Mesenchymal stem cell (in vitro differentiated cells and primary cell): ENCODE measurements at regions not wholly inside any gene's neighbourhood (a gene's known extent, or its start where the extent isn't known, plus 50 kb on each side); places are given as distances from the start of the nearest gene placed in this dataset.
A peak's percentile ranks its signal among the peaks of the same experiment; 100 is the strongest.

Experiments
- DNase-seq: peaks from one replicate; pipeline ENCODE4 v3.0.0-alpha.2; 2013
- H2AFZ ChIP-seq: one replicate; pipeline ENCODE4 v1.6.1; 2013; ENCODE audit warnings: low read depth, mild to moderate bottlenecking, control low read depth, inconsistent platforms, low read length, moderate library complexity
- H2AK5ac ChIP-seq: 2 replicates; pipeline ENCODE4 v1.6.1; 2013; ENCODE audit warnings: low read length, moderate library complexity, mild to moderate bottlenecking, inconsistent platforms; ENCODE audit not compliant: severe bottlenecking
- H2BK120ac ChIP-seq: one replicate; pipeline ENCODE4 v1.6.1; 2013; ENCODE audit warnings: low read depth, mild to moderate bottlenecking, inconsistent platforms, low read length, moderate library complexity
- H2BK12ac ChIP-seq, 2 experiments: one replicate each; pipeline ENCODE4 v1.6.1; 2013; ENCODE audit warnings: inconsistent platforms in 2 of 2, low read length in 2 of 2, mild to moderate bottlenecking in 2 of 2, moderate library complexity in 2 of 2, control low read depth in 1 of 2
- H2BK15ac ChIP-seq: one replicate; pipeline ENCODE4 v1.6.1; 2013; ENCODE audit warnings: mild to moderate bottlenecking, low read depth, inconsistent platforms; ENCODE audit not compliant: poor library complexity, severe bottlenecking
- H2BK5ac ChIP-seq: 2 replicates; pipeline ENCODE4 v1.6.1; 2013; ENCODE audit warnings: low read depth, mild to moderate bottlenecking, low read length, control low read depth, inconsistent platforms; ENCODE audit not compliant: poor library complexity, severe bottlenecking
- H3K14ac ChIP-seq, 2 experiments: one replicate each; pipeline ENCODE4 v1.6.1; 2013; ENCODE audit warnings: inconsistent platforms in 2 of 2, low read length in 2 of 2, control low read depth in 1 of 2, mild to moderate bottlenecking in 1 of 2, moderate library complexity in 1 of 2
- H3K18ac ChIP-seq, 2 experiments: one replicate each; pipeline ENCODE4 v1.6.1; 2013; ENCODE audit warnings: inconsistent platforms in 2 of 2, low read length in 2 of 2, control low read depth in 1 of 2, low read depth in 1 of 2, mild to moderate bottlenecking in 1 of 2
- H3K23ac ChIP-seq, 2 experiments: one replicate each; pipeline ENCODE4 v1.6.1; 2013; ENCODE audit warnings: inconsistent platforms in 2 of 2, low read length in 2 of 2, mild to moderate bottlenecking in 2 of 2, moderate library complexity in 2 of 2, control low read depth in 1 of 2
- H3K27ac ChIP-seq: 2 replicates; pipeline ENCODE4 v1.5.1; 2013; ENCODE audit warnings: mild to moderate bottlenecking, moderate library complexity, low read length, control low read depth, inconsistent platforms; ENCODE audit not compliant: poor library complexity, severe bottlenecking
- H3K27me3 ChIP-seq, 2 experiments: 2 replicates each; pipeline versions ENCODE4 v1.6.1 to v1.7.0; 2013; ENCODE audit warnings: low read length in 2 of 2, mild to moderate bottlenecking in 2 of 2, moderate library complexity in 2 of 2, control low read depth in 1 of 2, inconsistent platforms in 1 of 2; ENCODE audit not compliant: control insufficient read depth in 1 of 2, insufficient read depth in 1 of 2
- H3K36me3 ChIP-seq, 2 experiments: 2 replicates each; pipeline versions ENCODE4 v1.6.1 to v1.7.0; 2013; ENCODE audit warnings: low read length in 2 of 2, control low read depth in 1 of 2, inconsistent platforms in 1 of 2, low read depth in 1 of 2, mild to moderate bottlenecking in 1 of 2; ENCODE audit not compliant: insufficient read depth in 2 of 2, control insufficient read depth in 1 of 2
- H3K4ac ChIP-seq, 2 experiments: one replicate each; pipeline ENCODE4 v1.6.1; 2013; ENCODE audit warnings: inconsistent platforms in 2 of 2, low read length in 2 of 2, mild to moderate bottlenecking in 2 of 2, moderate library complexity in 2 of 2, control low read depth in 1 of 2, low read depth in 1 of 2
- H3K4me1 ChIP-seq: 2 replicates; pipeline ENCODE4 v1.6.1; 2013; ENCODE audit warnings: low read depth, low read length, control low read depth; ENCODE audit not compliant: control insufficient read depth, insufficient read depth
- H3K4me2 ChIP-seq: 2 replicates; pipeline ENCODE4 v1.6.1; 2013; ENCODE audit warnings: low read length, mild to moderate bottlenecking, inconsistent platforms; ENCODE audit not compliant: poor library complexity, severe bottlenecking
- H3K4me3 ChIP-seq, 2 experiments: 2 replicates each; pipeline versions ENCODE4 v1.5.1 to v1.7.0; 2013; ENCODE audit warnings: low read length in 2 of 2, mild to moderate bottlenecking in 2 of 2, control low read depth in 1 of 2, low read depth in 1 of 2; ENCODE audit not compliant: insufficient read depth in 1 of 2
- H3K79me1 ChIP-seq: replicated peaks from 2 replicates; pipeline ENCODE4 v1.6.1; 2013; ENCODE audit warnings: mild to moderate bottlenecking, control low read depth, low read length, inconsistent platforms; ENCODE audit not compliant: poor library complexity, severe bottlenecking
- H3K9ac ChIP-seq: 2 replicates; pipeline ENCODE4 v1.7.0; 2013; ENCODE audit warnings: mild to moderate bottlenecking, low read length, moderate library complexity
- H3K9me3 ChIP-seq: 2 replicates; pipeline ENCODE4 v1.7.0; 2013; ENCODE audit warnings: mild to moderate bottlenecking, low read length; ENCODE audit not compliant: control insufficient read depth
- H4K8ac ChIP-seq: one replicate; pipeline ENCODE4 v1.6.1; 2013; ENCODE audit warnings: inconsistent platforms, mild to moderate bottlenecking, low read length, moderate library complexity
- H4K91ac ChIP-seq: one replicate; pipeline ENCODE4 v1.6.1; 2013; ENCODE audit warnings: mild to moderate bottlenecking, low read length, inconsistent platforms
- WGBS: methylation state at CpG from one replicate; pipeline ENCODE4 v1.1.7; 2013; ENCODE audit warnings: mixed read lengths; 5-methylcytosine and 5-hydroxymethylcytosine counted together

GRCh38 chrY:15500536-15500935 is 976.2 kb downstream of the NLGN4Y start:
- WGBS: no CpG with 5 or more reads among the region's 4 CpGs
- no peak overlapping the region for H3K14ac ChIP-seq
- H4K8ac ChIP-seq: no peak overlapping the region
- no peak overlapping the region for H2BK5ac ChIP-seq
- no peak overlapping the region for H3K18ac ChIP-seq
- H3K27ac ChIP-seq: peak overlapping the region; percentile 45
- no peak overlapping the region for H4K91ac ChIP-seq
- H3K9me3 ChIP-seq: no peaks in the 10 kb centered on the region
- H3K4me2 ChIP-seq: no peak overlapping the region
- no peaks in the 10 kb centered on the region for H3K79me1 ChIP-seq
- H3K4me1 ChIP-seq: no peaks in the 10 kb centered on the region
- no peak for DNase-seq
- H3K27me3 ChIP-seq: no peaks in the 10 kb centered on the region
- H2AFZ ChIP-seq: no peak overlapping the region
- H3K4ac ChIP-seq: no peak overlapping the region
- H3K36me3 ChIP-seq: no peaks in the 10 kb centered on the region
- no peak overlapping the region for H3K23ac ChIP-seq
- no peak overlapping the region for H3K9ac ChIP-seq
- H2AK5ac ChIP-seq: no peak overlapping the region
- no peak overlapping the region for H2BK12ac ChIP-seq
- no peak overlapping the region for H2BK120ac ChIP-seq
- no peak overlapping the region for H2BK15ac ChIP-seq
- H3K4me3 ChIP-seq: no peak overlapping the region

GRCh38 chrY:15501181-15501580 is 976.9 kb downstream of the NLGN4Y start:
- Histone ChIP-seq H4K8ac (no peak overlapping the region), H3K9me3 (no peaks in the 10 kb centered on the region), H3K18ac (no peak overlapping the region), H4K91ac (no peak overlapping the region), H3K23ac (no peak overlapping the region), H3K4me3 (no peak overlapping the region), H3K14ac (no peak overlapping the region), H3K27me3 (no peaks in the 10 kb centered on the region), H3K36me3 (no peaks in the 10 kb centered on the region), H3K79me1 (no peaks in the 10 kb centered on the region), H2BK120ac (no peak overlapping the region), H2BK15ac (no peak overlapping the region), H3K4me1 (no peaks in the 10 kb centered on the region), H3K9ac (no peak overlapping the region), H2AFZ (no peak overlapping the region), H3K27ac (peak overlapping the region; percentile 46), H2BK5ac (no peak overlapping the region), H3K4me2 (no peak overlapping the region), H2AK5ac (no peak overlapping the region), H2BK12ac (no peak overlapping the region), H3K4ac (no peak overlapping the region)
- no peak for DNase-seq
- WGBS: 88% methylated on average over 2 of the region's 2 CpGs

- Histone ChIP-seq H2BK15ac (no peak overlapping the region), H3K23ac (no peak overlapping the region), H3K18ac (no peak overlapping the region), H2AFZ (no peak overlapping the region), H2BK5ac (no peak overlapping the region), H2BK120ac (no peak overlapping the region), H3K4ac (no peak overlapping the region), H4K91ac (no peak overlapping the region), H3K9ac (no peak overlapping the region), H3K14ac (no peak overlapping the region), H3K4me1 (no peaks in the 10 kb centered on the region), H2AK5ac (no peak overlapping the region), H3K27ac (no peak overlapping the region), H4K8ac (no peak overlapping the region), H3K27me3 (no peaks in the 10 kb centered on the region), H3K9me3 (no peaks in the 10 kb centered on the region), H3K4me2 (no peak overlapping the region), H2BK12ac (no peak overlapping the region), H3K79me1 (no peaks in the 10 kb centered on the region), H3K36me3 (no peaks in the 10 kb centered on the region), H3K4me3 (no peak overlapping the region)
- no CpG with 5 or more reads among the region's 2 CpGs for WGBS
- no peak for DNase-seq
These were observed 986.0 kb downstream of the NLGN4Y start for GRCh38 chrY:15510288-15510687.

- WGBS: 77% methylated on average over 4 of the region's 5 CpGs
These were observed 986.8 kb downstream of the NLGN4Y start for GRCh38 chrY:15510984-15511650.

More at GRCh38 chrY:15510984-15511650, 986.8 kb downstream of the NLGN4Y start:
- Histone ChIP-seq H3K4ac (no peak overlapping the region), H3K23ac (no peak overlapping the region), H3K4me2 (no peak overlapping the region), H3K9me3 (no peaks in the 10 kb centered on the region), H3K9ac (no peak overlapping the region), H3K4me1 (no peaks in the 10 kb centered on the region), H3K14ac (no peak overlapping the region), H4K91ac (no peak overlapping the region), H2AFZ (no peak overlapping the region), H3K27me3 (no peaks in the 10 kb centered on the region), H3K36me3 (no peaks in the 10 kb centered on the region), H4K8ac (no peak overlapping the region), H3K79me1 (no peaks in the 10 kb centered on the region), H2BK120ac (no peak overlapping the region), H3K18ac (no peak overlapping the region), H2BK15ac (no peak overlapping the region), H2BK5ac (no peak overlapping the region), H2BK12ac (no peak overlapping the region), H3K4me3 (no peak overlapping the region), H2AK5ac (no peak overlapping the region), H3K27ac (no peak overlapping the region)
- DNase-seq: no peak
